HG03175 (cell line): ENCODE measurements at regions not wholly inside any gene's neighbourhood (a gene's known extent, or its start where the extent isn't known, plus 50 kb on each side); places are given as distances from the start of the nearest gene placed in this dataset.
"Not testable (repeated sequence)": the region's sequence is repeated elsewhere in the genome, so short reads cannot be mapped to it uniquely, and the experiment has no call there.

ENCODE experiments used
- ATAC-seq: cut with Tn5 transposase; IDR thresholded peaks from one replicate; pipeline ENCODE4 v1.9.1; 2021; ENCODE audit warnings: mild to moderate bottlenecking, moderate library complexity; ENCODE audit not compliant: unreplicated experiment

GRCh38 chr3:10623578-10624275 lies 118.3 kb upstream of the ATP2B2 start:
- no peak for ATAC-seq

- ATAC-seq, result no peak
Observed at GRCh38 chr3:10625323-10625722, 119.9 kb upstream of the ATP2B2 start.

- ATAC-seq, result no peak
Observed at GRCh38 chr3:10627884-10628572, 122.6 kb upstream of the ATP2B2 start.

GRCh38 chr3:10628891-10629670 lies 123.7 kb upstream of the ATP2B2 start:
- no peak for ATAC-seq

GRCh38 chr3:10629671-10630040 lies 124.3 kb upstream of the ATP2B2 start:
- ATAC-seq, result no peak

- no peak for ATAC-seq
Observed at GRCh38 chr3:10631224-10631623, 125.8 kb upstream of the ATP2B2 start.

GRCh38 chr3:10632125-10632524 lies 126.7 kb upstream of the ATP2B2 start:
- no peak for ATAC-seq

GRCh38 chr3:10632741-10633140 lies 127.4 kb upstream of the ATP2B2 start:
- ATAC-seq, result no peak

- ATAC-seq, result no peak
Observed at GRCh38 chr3:10635446-10636076, 130.2 kb upstream of the ATP2B2 start.

GRCh38 chr3:10637342-10637741 lies 132.0 kb upstream of the ATP2B2 start:
- ATAC-seq, result no peak

GRCh38 chr3:10638466-10638865 lies 133.1 kb upstream of the ATP2B2 start:
- no peak for ATAC-seq

- no peak for ATAC-seq
Observed at GRCh38 chr3:10641760-10642159, 136.4 kb upstream of the ATP2B2 start.

- ATAC-seq, result no peak
Observed at GRCh38 chr3:10644189-10644588, 138.8 kb upstream of the ATP2B2 start.

GRCh38 chr3:10645800-10646199 lies 140.4 kb upstream of the ATP2B2 start:
- no peak for ATAC-seq

- ATAC-seq, result no peak
Observed at GRCh38 chr3:10646531-10647335, 141.3 kb upstream of the ATP2B2 start.

- no peak for ATAC-seq
Observed at GRCh38 chr3:10647376-10647775, 142.0 kb upstream of the ATP2B2 start.

- no peak for ATAC-seq
Observed at GRCh38 chr3:10648181-10648580, 142.8 kb upstream of the ATP2B2 start.

- not testable (repeated sequence) for ATAC-seq
Observed at GRCh38 chr3:10649463-10649862, 144.1 kb upstream of the ATP2B2 start.

- no peak for ATAC-seq
Observed at GRCh38 chr3:10651506-10651905, 146.1 kb upstream of the ATP2B2 start.

- no peak for ATAC-seq
Observed at GRCh38 chr3:10653241-10653640, 147.9 kb upstream of the ATP2B2 start.
